H1 (cell line): ENCODE measurements at regions not wholly inside any gene's neighbourhood (a gene's known extent, or its start where the extent isn't known, plus 50 kb on each side); places are given as distances from the start of the nearest gene placed in this dataset.

ENCODE experiments used
- CTCF ChIA-PET: fragments of 300-600 bp; sonication (Branson Sonifier 250); formaldehyde crosslinking; loops from one replicate; lab custom pipeline; 2021; ENCODE audit not compliant: partially characterized antibody; lab: Charles Lee
- POLR2A ChIA-PET: fragments of 300-600 bp; sonication (Branson Sonifier 250); formaldehyde crosslinking; loops from one replicate; lab custom pipeline; 2021; ENCODE audit warnings: inconsistent platforms; ENCODE audit not compliant: partially characterized antibody; lab: Charles Lee
- DNase-seq, 2 experiments: peaks; one replicate each; pipeline versions ENCODE4 v3.0.0 to v3.0.0-alpha.2; 2010 to 2022; ENCODE audit warnings: low spot score in 2 of 2, low read depth in 1 of 2, mixed read lengths in 1 of 2
- FAIRE-seq: peaks from 2 replicates; lab custom pipeline; 2011; peaks lifted over from hg19 to GRCh38; lab: Jason Lieb, UNC
- H2AFZ ChIP-seq: 2 replicates; pipeline ENCODE4 v1.8.1; 2012; ENCODE audit warnings: low read length, inconsistent platforms
- H2AK5ac ChIP-seq: 2 replicates; pipeline ENCODE4 v1.6.1; 2013; ENCODE audit warnings: low read depth, low read length
- H2BK120ac ChIP-seq: replicated peaks from 2 replicates; pipeline ENCODE3; 2013; ENCODE audit warnings: low read depth, low read length, inconsistent platforms
- H2BK12ac ChIP-seq: 2 replicates; pipeline ENCODE4 v1.6.1; 2013; ENCODE audit warnings: low read depth, low read length
- H2BK15ac ChIP-seq: 2 replicates; pipeline ENCODE4 v1.6.1; 2013; ENCODE audit warnings: low read length
- H2BK20ac ChIP-seq: 2 replicates; pipeline ENCODE4 v1.6.1; 2013; ENCODE audit warnings: low read length
- H2BK5ac ChIP-seq: 2 replicates; pipeline ENCODE4 v1.6.1; 2013; ENCODE audit warnings: low read depth, low read length
- H3K14ac ChIP-seq: 2 replicates; pipeline ENCODE4 v1.6.1; 2013; ENCODE audit warnings: inconsistent platforms; ENCODE audit not compliant: insufficient read length
- H3K18ac ChIP-seq: 2 replicates; pipeline ENCODE4 v1.6.1; 2013; ENCODE audit warnings: low read length; ENCODE audit errors: extremely low read depth
- H3K23ac ChIP-seq: 2 replicates; pipeline ENCODE4 v1.6.1; 2013; ENCODE audit warnings: inconsistent platforms; ENCODE audit not compliant: insufficient read length
- H3K23me2 ChIP-seq: 2 replicates; pipeline ENCODE4 v1.6.1; 2013; ENCODE audit warnings: low read depth, low read length
- H3K27ac ChIP-seq: 2 replicates; pipeline ENCODE4 v1.6.1; 2011; ENCODE audit warnings: low read depth, low read length, inconsistent platforms
- H3K27me3 ChIP-seq, 4 experiments: replicated peaks in 1 of 4; 1 replicate in 1 of 4; 2 replicates in 3 of 4; pipeline versions ENCODE4 v1.6.1 to v1.8.1; 2011 to 2013; ENCODE audit warnings: low read length in 3 of 4, mild to moderate bottlenecking in 3 of 4, inconsistent platforms in 2 of 4, mixed read lengths in 2 of 4, moderate library complexity in 1 of 4; ENCODE audit not compliant: control insufficient read depth in 3 of 4, insufficient read depth in 3 of 4; ENCODE audit errors: extremely low read depth in 1 of 4
- H3K36me3 ChIP-seq, 4 experiments: 2 replicates each; pipeline versions ENCODE4 v1.6.1 to v1.8.1; 2011 to 2013; ENCODE audit warnings: mild to moderate bottlenecking in 4 of 4, low read length in 3 of 4, moderate library complexity in 2 of 4, control low read depth in 1 of 4, inconsistent platforms in 1 of 4; ENCODE audit not compliant: insufficient read depth in 4 of 4, control insufficient read depth in 2 of 4
- H3K4ac ChIP-seq: replicated peaks from 2 replicates; pipeline ENCODE3; 2013; ENCODE audit warnings: low read length, low read depth, mixed read lengths, inconsistent platforms; ENCODE audit not compliant: insufficient read length
- H3K4me1 ChIP-seq, 4 experiments: replicated peaks in 1 of 4; 1 replicate in 1 of 4; 2 replicates in 3 of 4; pipeline versions ENCODE4 v1.6.1 to v1.8.1; 2011 to 2013; ENCODE audit warnings: low read length in 3 of 4, inconsistent platforms in 2 of 4, mixed read lengths in 1 of 4; ENCODE audit not compliant: insufficient read depth in 4 of 4, control insufficient read depth in 3 of 4
- H3K4me2 ChIP-seq, 2 experiments: 2 replicates each; pipeline versions ENCODE4 v1.6.1 to v1.8.1; 2011 to 2013; ENCODE audit warnings: low read depth in 2 of 2, low read length in 2 of 2, control low read depth in 1 of 2, inconsistent platforms in 1 of 2, mild to moderate bottlenecking in 1 of 2; ENCODE audit not compliant: insufficient read depth in 1 of 2
- H3K4me3 ChIP-seq, 4 experiments: fragments of 200-600, 300-600 bp in 1 of 4; sonication (generic), shearing (Covaris generic), sonication (Bioruptor Twin) in 1 of 4; 2 replicates each; pipeline versions ENCODE4 v1.5.1 to v1.8.1; 2011 to 2016; ENCODE audit warnings: low read length in 4 of 4, low read depth in 3 of 4, control low read depth in 2 of 4, inconsistent platforms in 2 of 4, mild to moderate bottlenecking in 2 of 4, mixed read lengths in 1 of 4, moderate library complexity in 1 of 4; ENCODE audit not compliant: insufficient read depth in 2 of 4; ENCODE audit errors: extremely low read depth in 1 of 4
- H3K56ac ChIP-seq: replicated peaks from 2 replicates; pipeline ENCODE3; 2013; ENCODE audit warnings: low read depth, mild to moderate bottlenecking, mixed read lengths, low read length, inconsistent platforms; ENCODE audit not compliant: insufficient read length
- H3K79me1 ChIP-seq: 2 replicates; pipeline ENCODE4 v1.6.1; 2013; ENCODE audit warnings: low read depth, low read length, control low read depth
- H3K79me2 ChIP-seq, 2 experiments: 2 replicates each; pipeline versions ENCODE4 v1.6.1 to v1.8.1; 2012 to 2013; ENCODE audit warnings: low read length in 2 of 2, mild to moderate bottlenecking in 2 of 2, inconsistent platforms in 1 of 2; ENCODE audit not compliant: insufficient read depth in 2 of 2, control insufficient read depth in 1 of 2
- H3K9ac ChIP-seq, 4 experiments: replicated peaks in 1 of 4; 1 replicate in 1 of 4; 2 replicates in 3 of 4; pipeline versions ENCODE4 v1.6.1 to v1.8.1; 2011 to 2013; ENCODE audit warnings: low read depth in 3 of 4, low read length in 3 of 4, control low read depth in 2 of 4, mild to moderate bottlenecking in 2 of 4, moderate library complexity in 2 of 4, inconsistent platforms in 1 of 4; ENCODE audit errors: extremely low read depth in 1 of 4
- H3K9me3 ChIP-seq, 2 experiments: 2 replicates each; pipeline versions ENCODE4 v1.6.1 to v1.8.1; 2012 to 2013; ENCODE audit warnings: mild to moderate bottlenecking in 2 of 2, moderate library complexity in 2 of 2, control low read depth in 1 of 2, inconsistent platforms in 1 of 2, low read depth in 1 of 2, low read length in 1 of 2, mixed read lengths in 1 of 2; ENCODE audit not compliant: insufficient read depth in 2 of 2
- H4K20me1 ChIP-seq, 2 experiments: replicated peaks in 1 of 2; 2 replicates each; pipeline versions ENCODE3 to v1.8.1; 2011 to 2013; ENCODE audit warnings: inconsistent platforms in 2 of 2, low read length in 2 of 2, mild to moderate bottlenecking in 1 of 2; ENCODE audit not compliant: insufficient read depth in 2 of 2, control insufficient read depth in 1 of 2
- H4K5ac ChIP-seq: 2 replicates; pipeline ENCODE4 v1.6.1; 2013; ENCODE audit warnings: low read length, low read depth, mixed read lengths, inconsistent platforms; ENCODE audit not compliant: insufficient read length
- H4K8ac ChIP-seq: 2 replicates; pipeline ENCODE4 v1.8.0; 2013; ENCODE audit warnings: mild to moderate bottlenecking, moderate library complexity, low read length, inconsistent platforms; ENCODE audit not compliant: insufficient read depth; ENCODE audit errors: extremely low read depth
- H4K91ac ChIP-seq: replicated peaks from 2 replicates; pipeline ENCODE3; 2013; ENCODE audit warnings: low read length, mixed read lengths, inconsistent platforms; ENCODE audit not compliant: insufficient read length
- CBX8 ChIP-seq: fragments of 300-800, 300-1000 bp; sonication (generic); IDR thresholded peaks from 2 replicates; pipeline ENCODE4 v1.7.1; 2016; ENCODE audit warnings: low read depth, low read length, borderline replicate concordance
- CREB1 ChIP-seq: IDR thresholded peaks from 2 replicates; pipeline ENCODE4 v1.6.1; 2012; ENCODE audit warnings: inconsistent platforms
- CTCF ChIP-seq, 3 experiments: IDR thresholded peaks; 1 replicate in 2 of 3; 2 replicates in 1 of 3; pipeline versions ENCODE4 v1.5.1 to v1.6.1; 2011; ENCODE audit warnings: low read length in 3 of 3, mild to moderate bottlenecking in 3 of 3, inconsistent platforms in 2 of 3, low read depth in 1 of 3, moderate library complexity in 1 of 3; ENCODE audit not compliant: insufficient read depth in 1 of 3; ENCODE audit errors: control extremely low read depth in 1 of 3
- E2F6 ChIP-seq: IDR thresholded peaks from 2 replicates; pipeline ENCODE4 v1.6.1; 2012; ENCODE audit warnings: inconsistent platforms
- EZH2 ChIP-seq: fragments of 200-600 bp; sonication (generic); IDR thresholded peaks from 2 replicates; pipeline ENCODE4 v1.7.1; 2012; ENCODE audit warnings: low read depth, mild to moderate bottlenecking, moderate library complexity, low read length, inconsistent platforms; ENCODE audit not compliant: severe bottlenecking
- HDAC2 ChIP-seq, 2 experiments: fragments of 300-600 bp in 1 of 2; sonication (generic) in 1 of 2; IDR thresholded peaks; 2 replicates each; pipeline ENCODE4 v1.6.1; 2011 to 2012; ENCODE audit warnings: low read depth in 2 of 2, low read length in 2 of 2, mild to moderate bottlenecking in 2 of 2, moderate library complexity in 2 of 2, borderline replicate concordance in 1 of 2, inconsistent platforms in 1 of 2
- KDM4A ChIP-seq: IDR thresholded peaks from one replicate; pipeline ENCODE4 v1.7.1; 2012; ENCODE audit warnings: low read depth, mild to moderate bottlenecking, moderate library complexity, low read length, inconsistent platforms; ENCODE audit not compliant: severe bottlenecking
- NANOG ChIP-seq: IDR thresholded peaks from 2 replicates; pipeline ENCODE4 v1.6.1; 2011; ENCODE audit warnings: low read length, low read depth, mild to moderate bottlenecking, inconsistent platforms; ENCODE audit not compliant: insufficient read depth, poor library complexity, severe bottlenecking
- TAF7 ChIP-seq: optimal IDR thresholded peaks from 2 replicates; pipeline ENCODE3; 2011; ENCODE audit warnings: low read depth, mild to moderate bottlenecking, inconsistent platforms, low read length, moderate library complexity, borderline replicate concordance
- ZNF274 ChIP-seq: IDR thresholded peaks from 2 replicates; pipeline ENCODE4 v1.7.0; 2012; ENCODE audit warnings: low read length, borderline replicate concordance; ENCODE audit errors: extremely low read depth
- WGBS, 2 experiments: shearing (Covaris generic) in 1 of 2; methylation state at CpG; one replicate each; pipeline versions ENCODE4 v1.1.6 to v1.1.7; 2013 to 2015; ENCODE audit warnings: low lambda C conversion rate in 2 of 2, mixed read lengths in 2 of 2, inconsistent platforms in 1 of 2, low coverage in 1 of 2, missing lambda C conversion rate in 1 of 2; ENCODE audit not compliant: insufficient replicate concordance in 2 of 2, insufficient coverage in 1 of 2, insufficient read length in 1 of 2; ENCODE audit errors: extremely low coverage in 1 of 2, missing lambda C conversion rate in 1 of 2; 5-methylcytosine and 5-hydroxymethylcytosine counted together

- no peaks in the 10 kb centered on the region for H3K4me1 ChIP-seq
- no peaks in the 10 kb centered on the region for H3K23me2 ChIP-seq
- DNase-seq (no peak), FAIRE-seq (no peak)
- H3K23ac ChIP-seq, result no peak overlapping the region
- no peak overlapping the region for H3K56ac ChIP-seq
- ChIA-PET CTCF (interaction anchor here (0.6 to 0.8 kb wide), 2 partner anchors 32 to 98 kb away, joined by 3 read pairs; no protein-coding TSS in a partner anchor), POLR2A (interaction anchor here (1.3 kb wide), 1 partner anchor 40 kb away, joined by 3 read pairs; no protein-coding TSS in a partner anchor)
- H3K36me3 ChIP-seq, result no peaks in the 10 kb centered on the region
- no peak overlapping the region for H3K4me2 ChIP-seq
- H2BK20ac ChIP-seq, result no peak overlapping the region
- no peak overlapping the region for H3K9ac ChIP-seq
- no peak overlapping the region for H3K18ac ChIP-seq
- H3K79me2 ChIP-seq, result no peaks in the 10 kb centered on the region
- H3K14ac ChIP-seq, result no peak overlapping the region
- H4K20me1 ChIP-seq, result no peaks in the 10 kb centered on the region
- H3K4me3 ChIP-seq, result no peak overlapping the region
- H3K9me3 ChIP-seq, result 0 out of 4 replicates have a peak, but pooled peaks cover 0 to 6% of the 10 kb centered on the region in 2 experiments
- no peaks in the 10 kb centered on the region for H3K79me1 ChIP-seq
- H2BK5ac ChIP-seq, result no peak overlapping the region
- H3K27me3 ChIP-seq, result no peaks in the 10 kb centered on the region
- H3K4ac ChIP-seq, result no peak overlapping the region
- H2AK5ac ChIP-seq, result no peak overlapping the region
- H3K27ac ChIP-seq, result no peak overlapping the region
- H2BK12ac ChIP-seq, result no peak overlapping the region
- H4K91ac ChIP-seq, result no peak overlapping the region
- no peak overlapping the region for H2AFZ ChIP-seq
- 94% methylated on average over 4 of the region's 4 CpGs; no CpG with 5 or more reads in 1 of the 2 experiments for WGBS, 2 experiments
- no peak overlapping the region for H2BK15ac ChIP-seq
- no peak overlapping the region for H4K5ac ChIP-seq
- H2BK120ac ChIP-seq, result no peak overlapping the region
- no peak overlapping the region for H4K8ac ChIP-seq
- TF ChIP-seq E2F6, result no peak
- no peak for TF ChIP-seq ZNF274
- TF ChIP-seq CREB1, result no peak
- no peak for TF ChIP-seq KDM4A
- TF ChIP-seq TAF7, result no peak
- no peak for TF ChIP-seq EZH2
- TF ChIP-seq HDAC2 (IDR thresholded peaks at IDR 0.05; ENCODE audit: borderline replicate concordance in 1 of 2, low read depth in 2 of 2, low read length in 2 of 2), result no peak
- no peak for TF ChIP-seq NANOG
- no peak for TF ChIP-seq CTCF (IDR thresholded peaks at IDR 0.05; ENCODE audit: control extremely low read depth in 1 of 3, insufficient read depth in 1 of 3, low read depth in 1 of 3, low read length in 3 of 3)
- TF ChIP-seq CBX8, result no peak
Observed at GRCh38 chr9:86670536-86670935, 276.8 kb downstream of the GAS1 start.
